SK-N-SH (cell line): ENCODE measurements at regions not wholly inside any gene's neighbourhood (a gene's known extent, or its start where the extent isn't known, plus 50 kb on each side); places are given as distances from the start of the nearest gene placed in this dataset.
A peak's percentile ranks its signal among the peaks of the same experiment; 100 is the strongest.

Source experiments
- CTCF ChIA-PET: fragments of 300-600, 350-600 bp; formaldehyde crosslinking; extraction: SDS; loops from one replicate; lab custom pipeline; 2021; lab: Yijun Ruan, JAX
- POLR2A ChIA-PET: fragments of 350-600 bp; sonication (Branson Sonifier 250); formaldehyde crosslinking; extraction: SDS; loops from one replicate; lab custom pipeline; 2020; ENCODE audit warnings: antibody characterized with exemption, inconsistent platforms; lab: Yijun Ruan, JAX
- DNase-seq: peaks from one replicate; pipeline ENCODE4 v3.0.0; 2012
- H2AFZ ChIP-seq: fragments of 200-600 bp; sonication (generic); 2 replicates; pipeline ENCODE4 v1.8.1; 2016; ENCODE audit warnings: antibody characterized with exemption, mild to moderate bottlenecking, low read depth
- H3F3A ChIP-seq: fragments of 200-600 bp; sonication (generic); replicated peaks from 2 replicates; pipeline ENCODE3; 2016; ENCODE audit warnings: antibody characterized with exemption, mild to moderate bottlenecking; ENCODE audit not compliant: insufficient read depth
- H3K27ac ChIP-seq, 2 experiments: fragments of 200-500 bp in 1 of 2; fragments of 200-600 bp in 1 of 2; sonication (Bioruptor generic) in 1 of 2; sonication (generic), shearing (Covaris generic) in 1 of 2; 2 replicates each; pipeline versions ENCODE4 v1.5.1 to v1.6.1; 2014 to 2016; ENCODE audit warnings: low read depth in 2 of 2, inconsistent platforms in 1 of 2, low read length in 1 of 2, mild to moderate bottlenecking in 1 of 2, mixed read lengths in 1 of 2
- H3K27me3 ChIP-seq: fragments of 200-600 bp; sonication (generic), shearing (Covaris generic); 2 replicates; pipeline ENCODE4 v1.6.1; 2016; ENCODE audit warnings: mixed run types; ENCODE audit not compliant: insufficient read depth
- H3K36me3 ChIP-seq, 2 experiments: fragments of 200-500 bp in 1 of 2; fragments of 200-600 bp in 1 of 2; sonication (Bioruptor generic) in 1 of 2; sonication (generic) in 1 of 2; replicated peaks in 1 of 2; 2 replicates each; pipeline versions ENCODE3 to v1.5.1; 2014 to 2016; ENCODE audit warnings: low read length in 1 of 2, mild to moderate bottlenecking in 1 of 2; ENCODE audit not compliant: insufficient read depth in 2 of 2, control insufficient read depth in 1 of 2
- H3K4me1 ChIP-seq, 2 experiments: fragments of 200-500 bp in 1 of 2; fragments of 200-600 bp in 1 of 2; sonication (Bioruptor generic) in 1 of 2; sonication (generic), shearing (Covaris generic) in 1 of 2; 2 replicates each; pipeline versions ENCODE4 v1.5.1 to v1.6.1; 2014 to 2016; ENCODE audit warnings: low read depth in 1 of 2, low read length in 1 of 2, mixed run types in 1 of 2; ENCODE audit not compliant: insufficient read depth in 2 of 2, control insufficient read depth in 1 of 2
- H3K4me2 ChIP-seq: fragments of 200-600 bp; sonication (generic), shearing (Covaris generic); 2 replicates; pipeline ENCODE4 v1.6.1; 2017; ENCODE audit warnings: mixed run types
- H3K4me3 ChIP-seq, 2 experiments: fragments of 200-500 bp in 1 of 2; fragments of 200-600 bp in 1 of 2; sonication (Bioruptor generic) in 1 of 2; sonication (generic), shearing (Covaris generic) in 1 of 2; 2 replicates each; pipeline versions ENCODE4 v1.5.1 to v1.8.1; 2014 to 2016; ENCODE audit warnings: low read depth in 2 of 2, inconsistent platforms in 1 of 2, low read length in 1 of 2, mild to moderate bottlenecking in 1 of 2, mixed read lengths in 1 of 2, moderate library complexity in 1 of 2
- H3K79me2 ChIP-seq: fragments of 200-600 bp; sonication (generic); 2 replicates; pipeline ENCODE4 v1.8.1; 2017; ENCODE audit warnings: mild to moderate bottlenecking; ENCODE audit not compliant: insufficient read depth
- H3K9ac ChIP-seq: fragments of 200-600 bp; sonication (generic); 2 replicates; pipeline ENCODE4 v1.6.1; 2017; ENCODE audit warnings: mixed run types
- H3K9me2 ChIP-seq: fragments of 200-600 bp; sonication (generic); 2 replicates; pipeline ENCODE4 v1.6.1; 2017; ENCODE audit warnings: mixed run types
- H3K9me3 ChIP-seq: fragments of 200-600 bp; sonication (generic); 2 replicates; pipeline ENCODE4 v1.6.1; 2017; ENCODE audit warnings: mixed run types, mild to moderate bottlenecking, moderate library complexity
- H4K20me1 ChIP-seq: fragments of 200-600 bp; sonication (generic); 2 replicates; pipeline ENCODE4 v1.6.1; 2017; ENCODE audit warnings: mild to moderate bottlenecking, mixed run types; ENCODE audit not compliant: insufficient read depth
- FOSL2 ChIP-seq: IDR thresholded peaks from 2 replicates; pipeline ENCODE4 v1.4.0; 2012; ENCODE audit warnings: low read depth, mild to moderate bottlenecking, moderate library complexity, borderline replicate concordance
- MXI1 ChIP-seq: IDR thresholded peaks from 2 replicates; pipeline ENCODE4 v1.6.1; 2012; ENCODE audit warnings: mild to moderate bottlenecking, low read depth, low read length, improper control_type of control experiment
- NRF1 ChIP-seq: IDR thresholded peaks from 2 replicates; pipeline ENCODE4 v1.6.1; 2012; ENCODE audit warnings: low read depth, mild to moderate bottlenecking, low read length
- POLR2AphosphoS5 ChIP-seq: IDR thresholded peaks from 2 replicates; pipeline ENCODE4 v1.6.1; 2012; ENCODE audit warnings: low read depth, low read length
- RFX5 ChIP-seq: IDR thresholded peaks from 2 replicates; pipeline ENCODE4 v1.6.1; 2012; ENCODE audit warnings: mild to moderate bottlenecking, improper control_type of control experiment, low read length
- TAF1 ChIP-seq: IDR thresholded peaks from 2 replicates; pipeline ENCODE4 v1.6.1; 2012; ENCODE audit warnings: low read depth, mild to moderate bottlenecking, low read length, moderate library complexity, borderline replicate concordance
- TCF12 ChIP-seq: IDR thresholded peaks from 2 replicates; pipeline ENCODE4 v1.4.0; 2012
- YY1 ChIP-seq: IDR thresholded peaks from 2 replicates; pipeline ENCODE4 v1.4.0; 2012; ENCODE audit warnings: low read depth, mild to moderate bottlenecking
- WGBS: methylation state at CpG from one replicate; pipeline ENCODE4 v1.1.6; 2017; ENCODE audit warnings: low lambda C conversion rate; 5-methylcytosine and 5-hydroxymethylcytosine counted together
- TF ChIP-seq, protein P1 (sequence below): IDR thresholded peaks from 2 replicates; pipeline ENCODE4; 2012
- TF ChIP-seq, protein P2 (sequence below): IDR thresholded peaks from 2 replicates; pipeline ENCODE4 v1.4.0; 2012; ENCODE audit warnings: low read depth
- TF ChIP-seq, protein P3 (sequence below): fragments of 200-600 bp; sonication (generic); IDR thresholded peaks from 2 replicates; pipeline ENCODE4 v1.6.1; 2017; ENCODE audit warnings: antibody characterized with exemption, mild to moderate bottlenecking, moderate library complexity
- TF ChIP-seq, protein P4 (sequence below): IDR thresholded peaks from 2 replicates; pipeline ENCODE4 v1.6.1; 2012; ENCODE audit warnings: mild to moderate bottlenecking, low read depth, low read length, moderate library complexity
- TF ChIP-seq, protein P5 (sequence below): fragments of 150-350 bp; IDR thresholded peaks from 2 replicates; pipeline ENCODE4 v1.6.1; 2017; ENCODE audit warnings: antibody characterized with exemption, low read length, low read depth, borderline replicate concordance

DNA sequence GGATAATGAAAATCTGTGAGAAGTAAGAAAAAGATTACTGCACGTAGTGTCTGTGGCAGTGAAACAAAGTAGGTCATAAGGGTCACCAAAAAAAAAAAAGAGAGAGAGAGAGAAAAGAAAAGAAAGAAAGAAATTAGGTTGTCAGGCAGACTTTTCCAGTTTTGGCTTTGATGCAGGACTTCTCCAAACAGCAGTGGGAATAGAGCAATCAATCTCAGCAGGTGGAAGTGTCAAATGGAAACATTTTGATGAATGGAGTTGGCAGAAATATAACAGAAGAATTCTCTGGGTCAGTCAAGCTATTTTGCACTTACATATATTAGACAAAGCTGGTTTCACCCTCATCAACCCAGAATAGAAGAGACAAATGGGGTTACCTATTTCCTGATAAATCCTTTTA lies 745.8 kb downstream of the SLC6A15 start:
- Histone ChIP-seq H3K9me2 (0 out of 2 replicates have a peak, but pooled peaks cover 3% of the 10 kb centered on the region), H3K4me1 (no peaks in the 10 kb centered on the region), H3K27ac (no peak overlapping the region), H3K4me3 (no peak overlapping the region), H3F3A (no peaks in the 10 kb centered on the region), H3K9ac (no peak overlapping the region), H3K79me2 (no peaks in the 10 kb centered on the region), H4K20me1 (no peaks in the 10 kb centered on the region), H2AFZ (no peak overlapping the region), H3K9me3 (no peaks in the 10 kb centered on the region), H3K4me2 (no peak overlapping the region), H3K36me3 (no peaks in the 10 kb centered on the region), H3K27me3 (no peaks in the 10 kb centered on the region)
- POLR2A ChIA-PET: no interaction called here
- DNase-seq: no peak
- WGBS: 74% methylated on average over 1 of the region's 1 CpG
- no peak for TF ChIP-seq RFX5
- TF ChIP-seq, protein P1, sequence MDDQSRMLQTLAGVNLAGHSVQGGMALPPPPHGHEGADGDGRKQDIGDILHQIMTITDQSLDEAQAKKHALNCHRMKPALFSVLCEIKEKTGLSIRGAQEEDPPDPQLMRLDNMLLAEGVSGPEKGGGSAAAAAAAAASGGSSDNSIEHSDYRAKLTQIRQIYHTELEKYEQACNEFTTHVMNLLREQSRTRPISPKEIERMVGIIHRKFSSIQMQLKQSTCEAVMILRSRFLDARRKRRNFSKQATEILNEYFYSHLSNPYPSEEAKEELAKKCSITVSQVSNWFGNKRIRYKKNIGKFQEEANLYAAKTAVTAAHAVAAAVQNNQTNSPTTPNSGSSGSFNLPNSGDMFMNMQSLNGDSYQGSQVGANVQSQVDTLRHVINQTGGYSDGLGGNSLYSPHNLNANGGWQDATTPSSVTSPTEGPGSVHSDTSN: 0 out of 2 replicates have a peak, but pooled peaks have one; percentile 6
- CTCF ChIA-PET: no interaction called here

DNA sequence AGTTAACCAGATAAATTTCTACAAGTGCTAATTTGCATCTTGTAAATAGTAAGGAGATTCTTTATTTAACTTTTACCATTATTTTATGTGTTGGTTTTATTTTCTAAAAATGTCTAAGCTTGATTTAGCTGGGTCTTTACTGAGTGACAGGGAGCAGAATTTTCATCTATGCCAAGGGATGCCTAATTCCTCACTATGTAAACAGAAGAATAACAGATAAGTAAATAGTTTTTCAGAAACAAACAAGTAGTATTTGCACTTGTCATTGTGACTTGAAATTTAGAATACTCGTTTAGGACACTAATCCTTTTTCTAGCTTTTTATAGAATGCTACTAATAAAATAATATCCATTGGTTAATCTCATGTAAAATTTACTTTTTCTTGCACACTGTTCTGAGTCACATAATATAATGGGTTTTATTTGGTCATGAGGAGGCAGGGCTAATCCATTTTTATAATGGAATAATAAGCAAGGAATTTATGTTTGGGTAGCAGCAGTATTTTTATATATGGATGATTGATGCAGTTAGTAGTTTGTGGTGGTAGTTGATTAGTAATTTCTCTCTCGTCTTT lies 746.5 kb downstream of the SLC6A15 start:
- no peak for TF ChIP-seq POLR2AphosphoS5
- no peak for TF ChIP-seq NRF1
- no peak for TF ChIP-seq TCF12
- TF ChIP-seq YY1: no peak
- no peak for TF ChIP-seq RFX5
- H3K9me3 ChIP-seq: no peaks in the 10 kb centered on the region
- 65% methylated on average over 2 of the region's 2 CpGs for WGBS
- no peak overlapping the region for H3K4me3 ChIP-seq
- DNase-seq: no peak
- no peak overlapping the region for H3K4me2 ChIP-seq
- H3K27ac ChIP-seq: no peak overlapping the region
- CTCF ChIA-PET: no interaction called here
- no peaks in the 10 kb centered on the region for H3K27me3 ChIP-seq
- POLR2A ChIA-PET: no interaction called here
- H3K36me3 ChIP-seq: no peaks in the 10 kb centered on the region
- H3K9me2 ChIP-seq: 0 out of 2 replicates have a peak, but pooled peaks cover 3% of the 10 kb centered on the region
- no peaks in the 10 kb centered on the region; a peak in 1 of 4 replicates for H3K4me1 ChIP-seq
- H2AFZ ChIP-seq: no peak overlapping the region
- no peaks in the 10 kb centered on the region for H3F3A ChIP-seq
- H3K79me2 ChIP-seq: no peaks in the 10 kb centered on the region
- no peaks in the 10 kb centered on the region for H4K20me1 ChIP-seq
- H3K9ac ChIP-seq: no peak overlapping the region

DNA sequence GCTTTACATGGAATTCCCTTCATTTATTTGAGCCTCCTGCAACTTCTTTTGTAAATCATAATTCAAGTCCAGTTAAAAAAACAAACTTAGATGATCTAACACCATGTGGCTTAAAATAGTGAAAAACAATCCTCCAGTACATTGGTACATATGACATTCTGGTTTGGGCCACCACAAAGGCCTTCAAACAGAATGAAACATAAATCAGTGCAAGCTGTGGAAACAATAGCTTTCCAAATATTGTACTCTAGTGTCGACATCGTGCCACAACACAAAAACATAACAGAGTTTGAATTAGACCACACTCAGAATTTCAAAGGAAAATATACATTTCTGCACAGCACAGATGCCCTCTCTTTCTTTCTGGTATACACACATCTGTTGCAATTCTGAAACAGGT lies 751.3 kb downstream of the SLC6A15 start:
- DNase-seq: no peak
- Histone ChIP-seq H3F3A (no peaks in the 10 kb centered on the region), H3K4me3 (no peak overlapping the region), H2AFZ (no peak overlapping the region), H3K79me2 (no peaks in the 10 kb centered on the region), H3K27ac (no peak overlapping the region), H3K4me1 (no peaks in the 10 kb centered on the region; a peak in 1 of 4 replicates), H3K9ac (no peak overlapping the region), H3K9me3 (no peaks in the 10 kb centered on the region), H3K4me2 (no peak overlapping the region), H3K27me3 (no peaks in the 10 kb centered on the region), H3K36me3 (no peaks in the 10 kb centered on the region), H3K9me2 (no peaks in the 10 kb centered on the region), H4K20me1 (no peaks in the 10 kb centered on the region)
- CTCF ChIA-PET: no interaction called here
- 100% methylated on average over 2 of the region's 2 CpGs for WGBS
- POLR2A ChIA-PET: no interaction called here
- TF ChIP-seq, protein P2, sequence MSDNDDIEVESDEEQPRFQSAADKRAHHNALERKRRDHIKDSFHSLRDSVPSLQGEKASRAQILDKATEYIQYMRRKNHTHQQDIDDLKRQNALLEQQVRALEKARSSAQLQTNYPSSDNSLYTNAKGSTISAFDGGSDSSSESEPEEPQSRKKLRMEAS: no peak
- TF ChIP-seq, protein P3, sequence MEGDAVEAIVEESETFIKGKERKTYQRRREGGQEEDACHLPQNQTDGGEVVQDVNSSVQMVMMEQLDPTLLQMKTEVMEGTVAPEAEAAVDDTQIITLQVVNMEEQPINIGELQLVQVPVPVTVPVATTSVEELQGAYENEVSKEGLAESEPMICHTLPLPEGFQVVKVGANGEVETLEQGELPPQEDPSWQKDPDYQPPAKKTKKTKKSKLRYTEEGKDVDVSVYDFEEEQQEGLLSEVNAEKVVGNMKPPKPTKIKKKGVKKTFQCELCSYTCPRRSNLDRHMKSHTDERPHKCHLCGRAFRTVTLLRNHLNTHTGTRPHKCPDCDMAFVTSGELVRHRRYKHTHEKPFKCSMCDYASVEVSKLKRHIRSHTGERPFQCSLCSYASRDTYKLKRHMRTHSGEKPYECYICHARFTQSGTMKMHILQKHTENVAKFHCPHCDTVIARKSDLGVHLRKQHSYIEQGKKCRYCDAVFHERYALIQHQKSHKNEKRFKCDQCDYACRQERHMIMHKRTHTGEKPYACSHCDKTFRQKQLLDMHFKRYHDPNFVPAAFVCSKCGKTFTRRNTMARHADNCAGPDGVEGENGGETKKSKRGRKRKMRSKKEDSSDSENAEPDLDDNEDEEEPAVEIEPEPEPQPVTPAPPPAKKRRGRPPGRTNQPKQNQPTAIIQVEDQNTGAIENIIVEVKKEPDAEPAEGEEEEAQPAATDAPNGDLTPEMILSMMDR: no peak
- TF ChIP-seq TAF1: no peak
- TF ChIP-seq YY1: no peak
- TF ChIP-seq, protein P4, sequence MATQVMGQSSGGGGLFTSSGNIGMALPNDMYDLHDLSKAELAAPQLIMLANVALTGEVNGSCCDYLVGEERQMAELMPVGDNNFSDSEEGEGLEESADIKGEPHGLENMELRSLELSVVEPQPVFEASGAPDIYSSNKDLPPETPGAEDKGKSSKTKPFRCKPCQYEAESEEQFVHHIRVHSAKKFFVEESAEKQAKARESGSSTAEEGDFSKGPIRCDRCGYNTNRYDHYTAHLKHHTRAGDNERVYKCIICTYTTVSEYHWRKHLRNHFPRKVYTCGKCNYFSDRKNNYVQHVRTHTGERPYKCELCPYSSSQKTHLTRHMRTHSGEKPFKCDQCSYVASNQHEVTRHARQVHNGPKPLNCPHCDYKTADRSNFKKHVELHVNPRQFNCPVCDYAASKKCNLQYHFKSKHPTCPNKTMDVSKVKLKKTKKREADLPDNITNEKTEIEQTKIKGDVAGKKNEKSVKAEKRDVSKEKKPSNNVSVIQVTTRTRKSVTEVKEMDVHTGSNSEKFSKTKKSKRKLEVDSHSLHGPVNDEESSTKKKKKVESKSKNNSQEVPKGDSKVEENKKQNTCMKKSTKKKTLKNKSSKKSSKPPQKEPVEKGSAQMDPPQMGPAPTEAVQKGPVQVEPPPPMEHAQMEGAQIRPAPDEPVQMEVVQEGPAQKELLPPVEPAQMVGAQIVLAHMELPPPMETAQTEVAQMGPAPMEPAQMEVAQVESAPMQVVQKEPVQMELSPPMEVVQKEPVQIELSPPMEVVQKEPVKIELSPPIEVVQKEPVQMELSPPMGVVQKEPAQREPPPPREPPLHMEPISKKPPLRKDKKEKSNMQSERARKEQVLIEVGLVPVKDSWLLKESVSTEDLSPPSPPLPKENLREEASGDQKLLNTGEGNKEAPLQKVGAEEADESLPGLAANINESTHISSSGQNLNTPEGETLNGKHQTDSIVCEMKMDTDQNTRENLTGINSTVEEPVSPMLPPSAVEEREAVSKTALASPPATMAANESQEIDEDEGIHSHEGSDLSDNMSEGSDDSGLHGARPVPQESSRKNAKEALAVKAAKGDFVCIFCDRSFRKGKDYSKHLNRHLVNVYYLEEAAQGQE: no peak
- no peak for TF ChIP-seq RFX5
- no peak for TF ChIP-seq MXI1
- no peak for TF ChIP-seq POLR2AphosphoS5
- TF ChIP-seq, protein P5, sequence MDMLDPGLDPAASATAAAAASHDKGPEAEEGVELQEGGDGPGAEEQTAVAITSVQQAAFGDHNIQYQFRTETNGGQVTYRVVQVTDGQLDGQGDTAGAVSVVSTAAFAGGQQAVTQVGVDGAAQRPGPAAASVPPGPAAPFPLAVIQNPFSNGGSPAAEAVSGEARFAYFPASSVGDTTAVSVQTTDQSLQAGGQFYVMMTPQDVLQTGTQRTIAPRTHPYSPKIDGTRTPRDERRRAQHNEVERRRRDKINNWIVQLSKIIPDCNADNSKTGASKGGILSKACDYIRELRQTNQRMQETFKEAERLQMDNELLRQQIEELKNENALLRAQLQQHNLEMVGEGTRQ: no peak
- no peak for TF ChIP-seq NRF1
- TF ChIP-seq FOSL2: no peak
